HT1080 (cell line): ENCODE measurements at regions not wholly inside any gene's neighbourhood (a gene's known extent, or its start where the extent isn't known, plus 50 kb on each side); places are given as distances from the start of the nearest gene placed in this dataset.

Source experiments
- DNase-seq: peaks from one replicate; pipeline ENCODE4 v3.0.0-alpha.2; 2015; ENCODE audit warnings: low read depth

DNA sequence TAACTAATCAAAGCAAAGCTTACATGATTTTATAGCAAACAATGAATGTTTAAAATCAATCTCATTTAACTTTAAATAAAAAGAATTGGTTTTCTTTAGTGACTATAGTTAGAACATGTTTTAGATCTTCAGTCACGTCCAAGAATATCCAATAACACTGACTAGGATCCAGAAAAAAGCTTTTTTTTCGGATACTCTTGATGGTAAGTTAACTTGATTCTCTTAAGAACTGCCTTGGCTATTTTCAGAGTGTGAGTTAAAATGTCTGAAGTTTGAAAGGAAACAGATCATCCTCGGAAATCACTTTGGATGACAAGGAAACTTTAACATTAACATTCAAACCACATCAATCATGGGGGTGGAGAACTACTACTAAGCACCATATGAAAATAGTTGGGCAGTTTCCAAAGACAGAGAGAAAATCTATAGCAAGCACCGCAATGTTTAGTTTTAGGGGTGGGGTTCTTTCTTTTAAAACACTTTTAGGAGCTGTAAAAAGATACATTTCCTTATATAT is 83.7 kb upstream of the SLC27A6 start:
- DNase-seq = no peak

DNA sequence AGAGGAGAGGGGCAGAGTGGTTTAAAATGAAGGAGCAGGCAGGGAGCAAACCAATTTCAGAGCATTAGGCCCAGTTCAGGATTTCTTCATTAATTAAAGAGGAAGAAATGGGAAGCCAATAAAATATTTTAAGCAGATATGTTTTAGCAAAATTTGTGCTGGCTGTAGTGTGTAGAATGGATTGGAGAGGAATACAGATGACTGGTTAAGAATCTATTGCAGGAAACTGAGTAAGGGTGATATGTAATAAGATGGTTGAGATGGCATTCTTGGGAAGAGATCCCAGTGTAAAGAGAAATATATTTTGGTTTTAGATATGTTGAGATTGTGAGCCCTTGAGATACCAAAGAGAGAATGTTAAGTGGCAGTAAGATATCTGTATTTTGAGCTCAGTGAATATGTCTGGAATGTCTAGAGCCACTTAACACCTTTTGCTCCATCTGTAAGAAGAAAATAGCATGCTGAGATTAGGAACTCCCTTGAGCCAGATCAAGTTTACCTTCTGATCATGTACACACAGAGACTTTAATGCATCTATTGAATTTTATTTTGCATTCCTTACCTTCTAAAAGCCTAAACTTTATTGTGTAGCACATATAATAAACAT is 79.5 kb upstream of the SLC27A6 start:
- DNase-seq = no peak

DNA sequence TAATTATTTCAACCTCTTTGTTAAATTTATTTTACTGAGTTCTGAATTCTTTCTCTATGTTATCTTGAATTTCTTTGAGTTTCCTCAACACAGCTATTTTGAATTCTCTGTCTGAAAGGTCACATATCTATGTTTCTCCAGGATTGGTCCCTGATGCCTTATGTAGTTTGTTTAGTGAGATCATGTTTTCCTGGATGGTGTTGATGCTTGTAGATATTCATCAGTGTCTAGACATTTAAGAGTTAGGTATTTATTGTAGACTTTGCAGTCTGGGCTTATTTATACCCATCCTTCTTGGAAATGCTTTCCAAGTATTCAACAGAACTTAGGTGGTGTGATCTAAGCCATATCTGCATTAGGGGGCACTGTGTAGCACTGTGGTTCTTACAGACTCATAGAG is 70.2 kb upstream of the SLC27A6 start:
- no peak for DNase-seq

DNA sequence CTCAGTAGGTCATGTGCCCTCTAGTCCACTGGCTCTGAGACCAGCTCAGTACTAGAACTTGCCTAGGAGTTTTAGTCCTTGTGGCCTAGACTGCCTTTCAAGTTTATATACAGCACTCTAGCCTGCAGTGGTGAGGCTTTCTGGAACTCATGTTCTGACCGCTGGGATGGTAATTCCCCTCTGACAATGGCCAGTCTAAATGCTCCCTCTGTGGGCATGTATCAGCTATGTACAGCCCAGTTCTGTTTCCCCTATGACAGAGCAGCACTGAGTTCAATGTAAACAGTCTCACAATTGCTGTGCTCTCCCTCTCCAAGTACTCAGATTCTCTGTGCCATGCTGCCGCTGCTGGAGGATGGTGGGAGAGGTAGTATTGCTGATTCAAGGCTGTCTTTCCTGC is 68.6 kb upstream of the SLC27A6 start:
- DNase-seq = no peak

DNA sequence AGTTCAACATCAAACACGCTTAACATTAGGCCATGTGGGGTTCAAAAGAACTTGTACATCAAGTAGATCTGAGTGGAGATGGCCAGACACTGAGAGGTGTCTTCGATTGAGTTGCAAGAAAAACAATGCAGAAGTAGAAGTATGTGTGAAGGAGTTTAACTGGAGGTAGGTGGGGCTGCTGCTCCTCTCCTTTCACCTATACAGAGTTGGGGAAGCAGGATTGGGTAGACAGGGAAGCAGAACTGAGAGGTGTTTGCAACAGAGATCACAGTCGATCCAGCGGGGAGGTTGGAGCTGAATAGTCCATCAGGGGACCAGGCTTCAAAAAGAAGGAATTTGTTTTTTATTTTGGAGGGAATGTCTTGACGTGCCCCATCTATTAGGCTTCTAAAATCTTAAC is 61.7 kb upstream of the SLC27A6 start:
- no peak for DNase-seq

DNA sequence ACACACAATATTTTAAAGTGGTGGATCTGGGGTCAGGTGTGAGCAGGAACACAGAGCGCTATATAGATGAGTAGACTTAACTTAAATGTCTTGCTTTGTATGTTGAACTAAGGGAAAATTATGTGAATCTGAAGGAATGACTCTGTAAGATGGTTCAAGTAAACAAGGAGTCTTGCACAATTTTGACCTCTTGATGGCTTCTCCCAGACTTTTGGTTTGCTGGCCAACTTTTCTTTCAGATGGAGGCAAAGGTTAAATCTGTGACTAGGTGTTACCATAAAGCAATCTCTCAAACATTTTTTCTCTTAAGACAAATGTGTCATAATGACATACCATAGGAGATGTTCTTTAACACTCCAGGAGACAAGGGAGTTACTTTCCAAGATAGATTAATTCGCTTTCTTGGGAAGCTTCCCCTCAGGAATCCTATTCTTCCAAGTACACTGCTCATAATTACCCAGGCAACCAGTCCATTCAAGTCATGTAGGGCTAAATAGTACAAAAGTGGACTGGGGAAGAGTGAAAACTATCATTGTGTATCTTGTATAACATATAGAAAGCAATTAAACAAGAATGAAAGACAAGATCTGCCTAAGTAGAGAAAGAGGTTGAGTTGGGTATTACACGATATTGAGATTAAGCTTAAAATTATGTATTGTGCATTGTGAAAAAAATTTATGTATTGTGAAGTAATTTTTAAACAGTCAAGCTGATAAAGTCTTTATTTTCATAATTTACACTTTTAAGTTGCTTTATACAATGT is 60.3 kb upstream of the SLC27A6 start:
- no peak for DNase-seq

DNA sequence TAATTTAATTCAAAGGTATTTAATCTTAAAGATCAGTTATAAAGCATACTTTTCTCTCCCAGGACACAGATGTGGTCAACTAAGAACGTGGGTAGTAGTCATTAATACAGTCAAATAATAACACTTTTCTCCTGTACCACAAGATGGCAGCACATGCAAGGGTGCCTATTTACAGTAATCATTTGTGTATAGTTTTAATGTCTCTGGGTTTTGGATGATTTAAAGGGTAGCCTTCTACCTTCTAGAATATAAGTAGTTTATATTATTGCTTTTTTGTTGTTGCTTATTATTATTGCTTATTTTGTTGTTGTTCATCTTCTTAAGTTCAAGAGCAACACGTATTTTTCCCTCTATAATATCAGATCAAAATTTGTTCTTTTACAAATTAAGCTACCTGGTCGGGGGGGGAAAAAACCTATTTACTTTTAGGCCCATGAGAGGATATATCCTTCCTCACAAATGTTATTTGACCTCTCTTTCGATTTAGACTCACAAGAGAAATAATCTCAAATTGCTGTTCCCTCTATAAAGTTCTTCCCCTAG is 59.6 kb upstream of the SLC27A6 start:
- DNase-seq = peak; percentile 27

DNA sequence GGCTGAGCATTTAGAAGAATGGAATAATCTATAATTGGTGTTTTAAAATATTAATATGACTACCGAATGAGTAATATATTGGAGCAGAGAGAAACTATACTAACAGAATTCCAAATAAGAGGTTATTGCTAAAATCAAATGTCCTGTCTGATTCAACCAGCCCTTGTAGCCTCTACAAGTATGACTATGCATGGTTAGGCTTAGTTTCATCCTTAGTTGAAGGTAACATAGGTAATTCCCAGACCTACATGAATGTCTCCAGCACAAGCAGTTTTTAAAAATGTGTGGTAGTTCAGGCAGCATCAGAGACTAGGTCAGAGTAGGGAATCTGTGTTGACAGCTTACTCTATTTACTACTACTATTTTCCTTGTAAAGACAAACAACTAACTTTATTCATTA is 51.7 kb upstream of the SLC27A6 start:
- DNase-seq = no peak
